ENCODE measurements at regions not wholly inside any gene's neighbourhood (a gene's known extent, or its start where the extent isn't known, plus 50 kb on each side); places are given as distances from the start of the nearest gene placed in this dataset.

DNA sequence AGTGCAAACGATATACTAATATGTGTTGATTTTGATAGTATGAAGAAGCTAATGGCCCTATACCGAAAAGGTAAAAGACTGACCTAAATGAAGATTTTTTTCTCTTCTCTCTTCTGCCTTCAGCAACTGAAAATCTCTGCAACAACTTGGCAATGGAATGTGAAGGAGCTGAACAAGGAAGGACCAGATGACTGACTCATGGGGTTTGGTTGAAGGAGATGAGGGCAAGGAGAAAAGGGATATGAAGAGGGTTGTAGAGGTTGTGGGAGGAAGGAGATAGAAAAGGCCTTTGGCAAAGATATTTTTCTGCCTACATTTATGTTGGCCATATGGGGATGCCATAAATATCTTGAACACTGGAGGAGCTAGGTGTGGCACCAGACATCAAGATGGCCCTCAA, 129.7 kb upstream of the CHD1 start:
- TF ChIP-seq, protein P1, sequence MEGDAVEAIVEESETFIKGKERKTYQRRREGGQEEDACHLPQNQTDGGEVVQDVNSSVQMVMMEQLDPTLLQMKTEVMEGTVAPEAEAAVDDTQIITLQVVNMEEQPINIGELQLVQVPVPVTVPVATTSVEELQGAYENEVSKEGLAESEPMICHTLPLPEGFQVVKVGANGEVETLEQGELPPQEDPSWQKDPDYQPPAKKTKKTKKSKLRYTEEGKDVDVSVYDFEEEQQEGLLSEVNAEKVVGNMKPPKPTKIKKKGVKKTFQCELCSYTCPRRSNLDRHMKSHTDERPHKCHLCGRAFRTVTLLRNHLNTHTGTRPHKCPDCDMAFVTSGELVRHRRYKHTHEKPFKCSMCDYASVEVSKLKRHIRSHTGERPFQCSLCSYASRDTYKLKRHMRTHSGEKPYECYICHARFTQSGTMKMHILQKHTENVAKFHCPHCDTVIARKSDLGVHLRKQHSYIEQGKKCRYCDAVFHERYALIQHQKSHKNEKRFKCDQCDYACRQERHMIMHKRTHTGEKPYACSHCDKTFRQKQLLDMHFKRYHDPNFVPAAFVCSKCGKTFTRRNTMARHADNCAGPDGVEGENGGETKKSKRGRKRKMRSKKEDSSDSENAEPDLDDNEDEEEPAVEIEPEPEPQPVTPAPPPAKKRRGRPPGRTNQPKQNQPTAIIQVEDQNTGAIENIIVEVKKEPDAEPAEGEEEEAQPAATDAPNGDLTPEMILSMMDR (IDR thresholded peaks at IDR 0.05): no peak
- no peak for TF ChIP-seq POLR2A (IDR thresholded peaks at IDR 0.05)
